SK-N-MC (cell line): ENCODE measurements at regions not wholly inside any gene's neighbourhood (a gene's known extent, or its start where the extent isn't known, plus 50 kb on each side); places are given as distances from the start of the nearest gene placed in this dataset.

Experiments used
- DNase-seq: peaks from one replicate; pipeline ENCODE4 v3.0.0-alpha.2; 2011; ENCODE audit warnings: low read depth, low spot score
- H3K27ac ChIP-seq: fragments of 200-600 bp; sonication (generic); 2 replicates; pipeline ENCODE4 v1.5.1; 2016; ENCODE audit warnings: mixed run types
- H3K36me3 ChIP-seq: fragments of 200-600 bp; sonication (generic); 2 replicates; pipeline ENCODE4 v1.6.1; 2017; ENCODE audit warnings: antibody characterized with exemption, low read length, mixed read lengths; ENCODE audit not compliant: insufficient read depth
- H3K4me3 ChIP-seq: fragments of 200-600 bp; sonication (generic); 2 replicates; pipeline ENCODE4 v1.5.1; 2016
- H3K9ac ChIP-seq: fragments of 200-600 bp; sonication (generic); 2 replicates; pipeline ENCODE4 v1.8.0; 2017; ENCODE audit warnings: mixed run types, mixed read lengths; ENCODE audit not compliant: insufficient read length
- H3K9me3 ChIP-seq: fragments of 200-600 bp; sonication (generic); 2 replicates; pipeline ENCODE4 v1.6.1; 2017; ENCODE audit warnings: low read depth, mild to moderate bottlenecking, antibody characterized with exemption, low read length, moderate library complexity, mixed read lengths
- EZH2 ChIP-seq: fragments of 200-600 bp; sonication (generic); IDR thresholded peaks from one replicate; pipeline ENCODE4 v1.6.1; 2017; ENCODE audit warnings: antibody characterized with exemption
- FOXP2 ChIP-seq: optimal IDR thresholded peaks from 2 replicates; pipeline ENCODE3; 2011; ENCODE audit warnings: mild to moderate bottlenecking, moderate library complexity; ENCODE audit not compliant: insufficient read depth; ENCODE audit errors: extremely low read length, control extremely low read depth
- POLR2AphosphoS5 ChIP-seq: IDR thresholded peaks from 2 replicates; pipeline ENCODE4 v1.6.1; 2012; ENCODE audit warnings: mild to moderate bottlenecking, low read depth, low read length, borderline replicate concordance

DNA sequence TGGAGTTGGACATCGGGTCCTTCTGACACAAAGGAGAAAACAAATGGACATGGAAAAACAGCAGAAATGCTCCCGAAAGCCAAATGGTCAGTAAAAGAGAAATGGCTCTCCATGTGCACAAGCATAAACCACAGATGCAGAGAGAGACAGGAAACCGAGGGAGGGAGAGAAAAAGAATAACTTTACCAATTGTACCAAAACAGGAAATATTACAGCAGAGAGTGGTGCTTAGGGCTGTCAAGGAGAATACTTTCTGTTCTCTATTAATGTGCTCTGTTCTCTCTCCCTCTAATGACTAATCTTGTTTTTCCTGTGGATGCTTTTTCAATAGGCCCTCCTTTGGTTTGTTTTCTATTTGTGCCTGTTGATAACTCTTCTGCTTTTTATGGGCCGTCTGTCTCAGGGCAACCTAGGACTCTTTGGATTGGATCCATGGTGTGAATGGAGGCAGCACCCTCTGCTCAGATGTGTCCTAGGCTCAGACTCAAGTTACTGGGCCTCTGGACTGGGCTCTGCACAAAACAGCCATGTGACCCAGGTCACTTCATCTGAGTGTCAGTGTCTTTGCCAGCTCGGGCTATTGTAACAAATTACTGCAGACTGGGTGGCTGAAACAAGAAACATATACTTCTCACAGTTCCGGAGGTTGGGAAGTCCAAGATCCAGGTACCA, 663.0 kb downstream of the NPHP4 start:
- Histone ChIP-seq H3K9me3 (no peaks in the 10 kb centered on the region), H3K9ac (no peak overlapping the region), H3K27ac (no peak overlapping the region), H3K4me3 (no peak overlapping the region), H3K36me3 (no peaks in the 10 kb centered on the region)
- DNase-seq, result no peak
- no peak for TF ChIP-seq EZH2
- no peak for TF ChIP-seq POLR2AphosphoS5
- no peak for TF ChIP-seq FOXP2

DNA sequence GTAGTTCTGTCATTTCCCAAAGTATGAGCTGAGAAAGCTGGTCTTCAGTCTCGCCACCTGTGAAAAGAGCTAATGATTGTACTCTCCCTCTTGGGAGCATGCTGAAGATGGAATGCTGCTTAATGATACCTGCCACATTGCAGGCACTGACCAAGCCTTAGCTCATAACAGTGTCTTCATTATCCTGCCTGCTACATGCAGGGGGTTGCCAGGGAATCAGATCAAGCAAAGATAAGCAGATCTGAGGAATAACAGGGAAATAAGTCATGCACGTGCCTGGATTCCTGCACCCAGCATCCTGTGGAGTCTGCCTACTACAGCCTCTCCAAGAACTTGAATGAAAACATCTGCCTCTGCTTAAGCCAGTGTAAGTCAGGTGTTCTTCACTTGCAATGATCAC, 667.3 kb downstream of the NPHP4 start:
- TF ChIP-seq POLR2AphosphoS5, result no peak
- no peak for TF ChIP-seq FOXP2
- TF ChIP-seq EZH2, result no peak

DNA sequence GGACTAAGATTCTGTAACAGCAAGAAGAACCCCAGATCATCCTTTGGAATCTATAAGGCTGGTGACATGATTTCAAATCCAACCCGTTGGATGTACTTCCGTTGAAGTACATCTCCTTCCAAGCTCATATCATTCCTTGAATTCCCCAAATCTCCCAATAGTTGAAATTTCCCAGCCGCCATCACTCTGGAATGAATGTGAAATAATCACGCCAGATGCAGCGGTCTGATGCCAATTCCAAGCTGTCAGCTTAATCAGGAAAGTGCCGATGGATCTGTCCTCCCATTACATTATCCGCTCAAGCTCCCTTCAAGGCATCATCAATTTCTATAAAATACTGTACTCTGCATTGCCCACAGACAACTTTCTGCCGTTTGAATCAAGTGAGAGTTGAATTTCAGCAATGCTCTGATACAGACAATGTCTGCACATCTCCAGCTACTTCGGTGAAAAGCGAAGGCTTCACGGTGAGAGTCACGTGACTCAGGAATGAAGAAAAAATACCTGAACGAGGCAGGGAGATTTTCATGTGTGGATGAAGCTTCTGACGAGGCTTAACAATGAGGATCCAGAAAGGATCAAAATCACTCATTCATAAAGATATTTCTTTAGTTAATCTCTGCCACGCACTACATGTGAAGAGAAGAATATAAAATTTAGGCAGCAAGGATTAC, 663.9 kb downstream of the AJAP1 start:
- no peak overlapping the region for H3K9ac ChIP-seq
- H3K27ac ChIP-seq, result no peak overlapping the region
- no peaks in the 10 kb centered on the region for H3K36me3 ChIP-seq
- TF ChIP-seq FOXP2 (no peak), EZH2 (no peak), POLR2AphosphoS5 (no peak)
- H3K4me3 ChIP-seq, result no peak overlapping the region
- H3K9me3 ChIP-seq, result no peaks in the 10 kb centered on the region
- no peak for DNase-seq

More for the DNA sequence above, 667.3 kb downstream of the NPHP4 start:
- Histone ChIP-seq H3K27ac (no peak overlapping the region), H3K9me3 (no peaks in the 10 kb centered on the region), H3K9ac (no peak overlapping the region), H3K36me3 (no peaks in the 10 kb centered on the region), H3K4me3 (no peak overlapping the region)
- no peak for DNase-seq

DNA sequence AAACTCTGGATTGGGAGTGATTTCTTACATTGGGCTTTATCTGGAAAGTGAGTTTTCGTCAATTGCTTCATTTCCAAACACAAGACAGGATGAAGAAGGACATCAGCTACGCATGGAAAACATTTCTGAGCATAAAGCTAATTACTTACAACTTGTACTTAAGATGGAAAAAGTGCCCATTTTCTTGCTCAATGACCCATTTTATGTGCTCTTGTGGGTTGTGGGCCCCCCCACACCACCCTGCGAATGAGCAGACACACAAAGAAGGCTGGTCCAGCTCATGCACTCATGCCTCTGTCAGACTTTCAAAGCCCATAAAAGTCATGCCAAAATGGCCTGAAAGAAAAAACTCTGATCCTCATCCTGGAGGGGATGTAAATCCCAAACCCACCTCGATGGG, 663.0 kb downstream of the AJAP1 start:
- no peak for DNase-seq
- H3K9ac ChIP-seq, result no peak overlapping the region
- H3K9me3 ChIP-seq, result no peaks in the 10 kb centered on the region
- TF ChIP-seq EZH2 (no peak), FOXP2 (no peak), POLR2AphosphoS5 (no peak)
- H3K27ac ChIP-seq, result no peak overlapping the region
- H3K36me3 ChIP-seq, result no peaks in the 10 kb centered on the region
- no peak overlapping the region for H3K4me3 ChIP-seq

DNA sequence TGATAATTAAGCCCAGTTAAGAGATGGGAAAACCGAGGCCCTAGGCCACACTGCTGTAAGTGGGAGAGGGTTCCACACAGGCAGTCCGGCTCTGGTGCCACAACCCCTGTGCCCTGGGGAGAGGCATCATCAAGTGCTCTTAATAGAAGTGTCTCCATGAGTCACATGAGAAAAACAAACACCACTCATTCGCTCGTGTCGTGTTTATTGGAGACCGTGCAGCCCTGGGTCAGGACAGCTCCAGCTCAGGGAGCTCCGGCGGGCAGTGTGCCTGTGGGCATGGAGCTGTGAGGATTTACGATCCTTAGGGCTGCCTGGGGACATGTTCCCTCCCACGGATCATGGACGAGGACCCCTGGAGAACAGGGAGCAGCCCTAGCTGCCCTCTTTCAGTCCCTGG, 658.5 kb downstream of the AJAP1 start:
- TF ChIP-seq FOXP2, result no peak
- no peak for TF ChIP-seq EZH2
- no peak for TF ChIP-seq POLR2AphosphoS5

DNA sequence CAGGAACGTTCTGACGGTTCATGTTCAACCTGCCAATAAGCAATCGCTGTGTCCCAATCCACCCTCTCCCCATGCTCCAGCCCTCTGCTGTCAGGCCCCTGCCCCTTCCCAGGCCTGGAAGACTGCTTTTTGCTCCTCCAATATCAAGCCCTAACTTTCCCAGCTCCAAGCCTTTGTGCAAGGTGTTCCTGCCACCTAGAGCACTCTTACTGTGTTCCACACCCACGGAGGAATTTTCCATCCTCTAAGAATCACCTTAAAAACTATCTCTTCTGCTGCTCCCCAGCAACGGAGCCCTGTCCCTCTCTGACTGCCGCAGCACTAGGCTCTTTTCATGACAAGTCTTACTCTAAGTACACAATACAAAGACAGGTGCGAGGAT, 657.9 kb downstream of the AJAP1 start:
- Histone ChIP-seq H3K27ac (no peak overlapping the region), H3K9ac (no peak overlapping the region), H3K4me3 (no peak overlapping the region), H3K9me3 (no peaks in the 10 kb centered on the region), H3K36me3 (no peaks in the 10 kb centered on the region)
- no peak for DNase-seq
- TF ChIP-seq EZH2, result no peak
- TF ChIP-seq POLR2AphosphoS5, result no peak
- no peak for TF ChIP-seq FOXP2

More for the DNA sequence above, 658.5 kb downstream of the AJAP1 start:
- H3K27ac ChIP-seq, result no peak overlapping the region
- no peaks in the 10 kb centered on the region for H3K9me3 ChIP-seq
- H3K4me3 ChIP-seq, result no peak overlapping the region
- H3K36me3 ChIP-seq, result no peaks in the 10 kb centered on the region
- H3K9ac ChIP-seq, result no peak overlapping the region
- DNase-seq, result no peak

DNA sequence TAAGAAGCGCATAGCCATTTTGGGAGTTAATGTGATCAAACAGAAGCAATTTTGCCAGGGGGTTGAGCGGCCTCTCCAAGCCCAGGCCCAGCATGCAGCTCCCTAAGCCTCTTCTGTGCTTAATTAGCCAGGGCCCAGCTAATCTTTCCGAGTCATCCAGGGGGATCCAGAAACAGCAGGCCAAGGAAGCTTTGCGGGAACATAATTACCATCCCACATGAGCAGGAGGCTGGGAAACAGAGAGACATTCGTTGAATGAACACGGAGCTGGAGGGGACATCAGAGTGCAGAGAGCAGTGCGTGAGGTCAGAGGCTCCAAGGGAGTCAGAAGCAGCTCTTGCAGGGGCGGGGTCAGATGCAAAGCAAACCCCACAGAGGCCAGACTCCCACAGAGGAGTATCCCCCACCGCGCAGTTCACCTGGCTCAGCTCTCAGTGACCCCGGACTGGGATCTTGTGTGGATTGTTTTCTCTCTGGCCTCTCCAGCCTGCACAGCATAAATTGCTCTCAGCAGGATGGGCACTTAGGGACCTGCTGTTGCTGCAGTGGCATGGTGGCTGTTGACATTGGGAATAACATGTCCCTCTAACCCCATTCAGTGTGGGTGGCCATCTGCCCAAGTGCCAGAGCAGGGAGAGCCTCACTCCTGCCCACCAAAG, 657.4 kb downstream of the AJAP1 start:
- H3K36me3 ChIP-seq, result no peaks in the 10 kb centered on the region
- no peaks in the 10 kb centered on the region for H3K9me3 ChIP-seq
- no peak overlapping the region for H3K4me3 ChIP-seq
- no peak for DNase-seq
- no peak overlapping the region for H3K9ac ChIP-seq
- TF ChIP-seq EZH2, result no peak
- TF ChIP-seq POLR2AphosphoS5, result no peak
- no peak for TF ChIP-seq FOXP2
- no peak overlapping the region for H3K27ac ChIP-seq

DNA sequence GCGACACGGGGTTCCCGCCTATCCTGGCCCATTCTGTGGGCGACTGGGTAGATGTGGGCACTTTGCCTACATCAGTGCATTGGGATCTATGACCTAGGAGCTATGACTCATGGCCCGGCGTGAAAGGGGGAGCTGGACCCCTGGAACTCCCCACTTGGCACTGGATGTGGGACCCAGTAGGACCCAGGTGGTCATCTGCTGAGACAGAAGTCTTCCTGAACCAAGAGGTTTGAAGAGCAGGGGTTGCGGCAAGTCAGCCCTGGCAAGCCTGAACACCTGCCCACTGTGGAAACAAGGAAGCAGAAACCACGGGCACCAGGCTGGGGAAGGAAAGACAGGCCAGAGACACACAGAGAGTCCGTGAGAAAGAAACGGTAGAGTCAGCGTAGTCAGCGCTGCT, 656.7 kb downstream of the AJAP1 start:
- no peak for TF ChIP-seq POLR2AphosphoS5
- H3K9me3 ChIP-seq, result no peaks in the 10 kb centered on the region
- H3K36me3 ChIP-seq, result no peaks in the 10 kb centered on the region
- no peak overlapping the region for H3K4me3 ChIP-seq
- no peak overlapping the region for H3K9ac ChIP-seq
- no peak overlapping the region for H3K27ac ChIP-seq
- no peak for DNase-seq

DNA sequence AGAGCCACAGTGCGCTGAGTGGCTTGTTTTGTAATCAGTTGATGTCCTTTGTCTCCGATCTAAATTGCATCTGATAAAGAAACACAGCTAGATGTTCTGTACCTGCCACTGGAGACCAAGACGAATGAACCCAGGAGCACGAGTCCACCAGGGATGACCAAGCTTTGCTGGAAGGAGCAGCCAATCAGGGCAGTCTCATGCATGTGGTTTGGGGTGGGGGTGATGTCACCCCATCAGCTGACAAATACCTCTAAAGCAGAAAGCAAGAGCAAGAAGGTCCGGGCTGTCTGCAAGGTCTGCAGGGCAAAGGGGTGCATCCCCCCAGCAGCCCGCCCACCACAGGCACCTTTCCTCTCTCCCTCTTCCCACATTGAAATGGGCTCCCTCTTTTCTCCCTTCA, 653.8 kb downstream of the AJAP1 start:
- Histone ChIP-seq H3K9ac (no peak overlapping the region), H3K4me3 (no peak overlapping the region), H3K36me3 (no peaks in the 10 kb centered on the region), H3K9me3 (no peaks in the 10 kb centered on the region), H3K27ac (no peak overlapping the region)
- DNase-seq, result no peak
- no peak for TF ChIP-seq POLR2AphosphoS5
- TF ChIP-seq EZH2, result no peak
- no peak for TF ChIP-seq FOXP2
